ENCODE measurements at regions not wholly inside any gene's neighbourhood (a gene's known extent, or its start where the extent isn't known, plus 50 kb on each side); places are given as distances from the start of the nearest gene placed in this dataset.

GRCh38 chr20:51158226-51158625 lies 135.3 kb upstream of the KCNG1 start:
- TF ChIP-seq CSRNP3 (CRISPR knock-in tag; IDR thresholded peaks at IDR 0.05) (no peak), ZFP30 (CRISPR knock-in tag; IDR thresholded peaks at IDR 0.05) (no peak), ARNTL (CRISPR knock-in tag; IDR thresholded peaks at IDR 0.05; ENCODE audit: borderline replicate concordance, low read depth) (no peak), ZNF70 (CRISPR knock-in tag; IDR thresholded peaks at IDR 0.05) (no peak), ZFP3 (CRISPR knock-in tag; IDR thresholded peaks at IDR 0.05) (no peak), RARB (CRISPR knock-in tag; IDR thresholded peaks at IDR 0.05) (no peak), BACH2 (CRISPR knock-in tag; IDR thresholded peaks at IDR 0.05; ENCODE audit: borderline replicate concordance) (no peak), OSR1 (CRISPR knock-in tag; IDR thresholded peaks at IDR 0.05) (no peak)
- TF ChIP-seq, protein P1, sequence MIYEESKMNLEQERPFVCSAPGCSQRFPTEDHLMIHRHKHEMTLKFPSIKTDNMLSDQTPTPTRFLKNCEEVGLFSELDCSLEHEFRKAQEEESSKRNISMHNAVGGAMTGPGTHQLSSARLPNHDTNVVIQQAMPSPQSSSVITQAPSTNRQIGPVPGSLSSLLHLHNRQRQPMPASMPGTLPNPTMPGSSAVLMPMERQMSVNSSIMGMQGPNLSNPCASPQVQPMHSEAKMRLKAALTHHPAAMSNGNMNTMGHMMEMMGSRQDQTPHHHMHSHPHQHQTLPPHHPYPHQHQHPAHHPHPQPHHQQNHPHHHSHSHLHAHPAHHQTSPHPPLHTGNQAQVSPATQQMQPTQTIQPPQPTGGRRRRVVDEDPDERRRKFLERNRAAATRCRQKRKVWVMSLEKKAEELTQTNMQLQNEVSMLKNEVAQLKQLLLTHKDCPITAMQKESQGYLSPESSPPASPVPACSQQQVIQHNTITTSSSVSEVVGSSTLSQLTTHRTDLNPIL (CRISPR knock-in tag; IDR thresholded peaks at IDR 0.05; ENCODE audit: low read depth), result no peak
- TF ChIP-seq, protein P2, sequence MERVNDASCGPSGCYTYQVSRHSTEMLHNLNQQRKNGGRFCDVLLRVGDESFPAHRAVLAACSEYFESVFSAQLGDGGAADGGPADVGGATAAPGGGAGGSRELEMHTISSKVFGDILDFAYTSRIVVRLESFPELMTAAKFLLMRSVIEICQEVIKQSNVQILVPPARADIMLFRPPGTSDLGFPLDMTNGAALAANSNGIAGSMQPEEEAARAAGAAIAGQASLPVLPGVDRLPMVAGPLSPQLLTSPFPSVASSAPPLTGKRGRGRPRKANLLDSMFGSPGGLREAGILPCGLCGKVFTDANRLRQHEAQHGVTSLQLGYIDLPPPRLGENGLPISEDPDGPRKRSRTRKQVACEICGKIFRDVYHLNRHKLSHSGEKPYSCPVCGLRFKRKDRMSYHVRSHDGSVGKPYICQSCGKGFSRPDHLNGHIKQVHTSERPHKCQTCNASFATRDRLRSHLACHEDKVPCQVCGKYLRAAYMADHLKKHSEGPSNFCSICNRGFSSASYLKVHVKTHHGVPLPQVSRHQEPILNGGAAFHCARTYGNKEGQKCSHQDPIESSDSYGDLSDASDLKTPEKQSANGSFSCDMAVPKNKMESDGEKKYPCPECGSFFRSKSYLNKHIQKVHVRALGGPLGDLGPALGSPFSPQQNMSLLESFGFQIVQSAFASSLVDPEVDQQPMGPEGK (CRISPR knock-in tag; IDR thresholded peaks at IDR 0.05; ENCODE audit: borderline replicate concordance), result no peak

Data from SK-N-SH treated with all-trans-retinoic acid at 6 μM for 48 hours (cell line).